BJ (cell line): ENCODE measurements at regions not wholly inside any gene's neighbourhood (a gene's known extent, or its start where the extent isn't known, plus 50 kb on each side); places are given as distances from the start of the nearest gene placed in this dataset.

Experiments used
- CTCF ChIA-PET: fragments of 350-600 bp; formaldehyde crosslinking; extraction: SDS; loops from one replicate; lab custom pipeline; 2021; ENCODE audit warnings: antibody characterized with exemption, inconsistent platforms; lab: Yijun Ruan, JAX
- POLR2A ChIA-PET: fragments of 300-600 bp; sonication (Branson Sonifier 250); formaldehyde crosslinking; extraction: SDS; loops from one replicate; lab custom pipeline; 2021; ENCODE audit warnings: antibody characterized with exemption; lab: Charles Lee
- DNase-seq: peaks from one replicate; pipeline ENCODE4 v3.0.0-alpha.2; 2011; ENCODE audit warnings: low read depth
- H3K27me3 ChIP-seq: 2 replicates; pipeline ENCODE4 v1.6.0; 2011; ENCODE audit warnings: low read length; ENCODE audit not compliant: control insufficient read depth, insufficient read depth
- H3K36me3 ChIP-seq: 2 replicates; pipeline ENCODE4 v1.5.1; 2011; ENCODE audit warnings: low read length; ENCODE audit not compliant: control insufficient read depth, insufficient read depth
- H3K4me3 ChIP-seq: 2 replicates; pipeline ENCODE4 v1.5.1; 2011; ENCODE audit warnings: low read depth, mild to moderate bottlenecking, control low read depth, low read length
- TF ChIP-seq, protein P1 (sequence below): IDR thresholded peaks from 2 replicates; pipeline ENCODE4 v1.5.1; 2011; ENCODE audit warnings: low read depth, mild to moderate bottlenecking, control low read depth, inconsistent platforms, low read length, moderate library complexity; ENCODE audit not compliant: insufficient read depth

DNA sequence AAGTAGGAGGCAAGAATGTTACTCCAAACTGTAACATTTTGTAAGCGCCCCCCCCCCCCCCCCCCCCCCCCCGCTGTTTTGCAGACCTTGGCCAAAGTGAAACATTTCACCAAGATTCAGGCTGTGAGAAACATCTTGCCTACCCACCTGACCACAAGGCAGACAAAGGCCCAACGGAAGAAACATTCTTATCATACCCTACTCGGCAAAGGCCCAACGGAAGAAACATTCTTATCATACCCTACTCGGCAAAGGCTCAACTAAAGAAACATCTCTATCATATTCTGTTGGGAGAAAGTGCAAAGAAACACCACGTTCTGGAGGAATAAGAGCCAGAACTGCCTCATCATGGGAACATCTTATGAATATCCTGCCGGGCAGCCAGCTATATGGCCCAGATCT lies 117.1 kb downstream of the JRKL start:
- POLR2A ChIA-PET: no interaction called here

DNA sequence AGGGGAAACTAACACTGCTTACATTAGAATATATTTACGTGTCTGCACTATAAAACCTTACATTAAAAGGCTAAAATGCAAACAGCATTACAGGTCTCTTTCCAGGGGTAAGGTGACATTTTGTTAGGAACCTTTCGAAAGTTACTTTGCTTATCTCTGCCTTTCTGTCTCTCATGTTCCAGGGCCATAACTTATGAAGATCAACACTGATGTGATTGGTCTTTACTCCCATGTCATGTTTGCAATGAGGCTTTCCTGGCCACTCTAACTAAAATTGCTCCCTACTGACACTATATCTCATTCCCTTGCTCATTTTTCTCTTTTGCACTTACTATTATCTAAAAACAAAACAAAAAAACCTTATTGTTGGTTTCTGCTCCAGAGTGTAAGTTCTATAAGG lies 119.0 kb downstream of the JRKL start:
- H3K36me3 ChIP-seq: no peaks in the 10 kb centered on the region
- H3K4me3 ChIP-seq: no peak overlapping the region
- POLR2A ChIA-PET: no interaction called here
- TF ChIP-seq, protein P1, sequence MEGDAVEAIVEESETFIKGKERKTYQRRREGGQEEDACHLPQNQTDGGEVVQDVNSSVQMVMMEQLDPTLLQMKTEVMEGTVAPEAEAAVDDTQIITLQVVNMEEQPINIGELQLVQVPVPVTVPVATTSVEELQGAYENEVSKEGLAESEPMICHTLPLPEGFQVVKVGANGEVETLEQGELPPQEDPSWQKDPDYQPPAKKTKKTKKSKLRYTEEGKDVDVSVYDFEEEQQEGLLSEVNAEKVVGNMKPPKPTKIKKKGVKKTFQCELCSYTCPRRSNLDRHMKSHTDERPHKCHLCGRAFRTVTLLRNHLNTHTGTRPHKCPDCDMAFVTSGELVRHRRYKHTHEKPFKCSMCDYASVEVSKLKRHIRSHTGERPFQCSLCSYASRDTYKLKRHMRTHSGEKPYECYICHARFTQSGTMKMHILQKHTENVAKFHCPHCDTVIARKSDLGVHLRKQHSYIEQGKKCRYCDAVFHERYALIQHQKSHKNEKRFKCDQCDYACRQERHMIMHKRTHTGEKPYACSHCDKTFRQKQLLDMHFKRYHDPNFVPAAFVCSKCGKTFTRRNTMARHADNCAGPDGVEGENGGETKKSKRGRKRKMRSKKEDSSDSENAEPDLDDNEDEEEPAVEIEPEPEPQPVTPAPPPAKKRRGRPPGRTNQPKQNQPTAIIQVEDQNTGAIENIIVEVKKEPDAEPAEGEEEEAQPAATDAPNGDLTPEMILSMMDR: no peak
- no peak for DNase-seq
- CTCF ChIA-PET: interaction anchor here (0.6 kb wide), 1 partner anchor 15 kb away, joined by 3 read pairs; no protein-coding TSS in a partner anchor
- H3K27me3 ChIP-seq: no peaks in the 10 kb centered on the region

More for the DNA sequence above, 117.1 kb downstream of the JRKL start:
- DNase-seq: no peak
- TF ChIP-seq, protein P1: no peak
- Histone ChIP-seq H3K36me3 (no peaks in the 10 kb centered on the region), H3K27me3 (no peaks in the 10 kb centered on the region), H3K4me3 (no peak overlapping the region)
- CTCF ChIA-PET: no interaction called here

- Histone ChIP-seq H3K4me3 (no peak overlapping the region), H3K36me3 (no peaks in the 10 kb centered on the region), H3K27me3 (no peaks in the 10 kb centered on the region)
- TF ChIP-seq, protein P1: no peak
- CTCF ChIA-PET: no interaction called here
- DNase-seq: no peak
- POLR2A ChIA-PET: no interaction called here
Observed at GRCh38 chr11:96520939-96521338, 131.1 kb downstream of the JRKL start.

DNA sequence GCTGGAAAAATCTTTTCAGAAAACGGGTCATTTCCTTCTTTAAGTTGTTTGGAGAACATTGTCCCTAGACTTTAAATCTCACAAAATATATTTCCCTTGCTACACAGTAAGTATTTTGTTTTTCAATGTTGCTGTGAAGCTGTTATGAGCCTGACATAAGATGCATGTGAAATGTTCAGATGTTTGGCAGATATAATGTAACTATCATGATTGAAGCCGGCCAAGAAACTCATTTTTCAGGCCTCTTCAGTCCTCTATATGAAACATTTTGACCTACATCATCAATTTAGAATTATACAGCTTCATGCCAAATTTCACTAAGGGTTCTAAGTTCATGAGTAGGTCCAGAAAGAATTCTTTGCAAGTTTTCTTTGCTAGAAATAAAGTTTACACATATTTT lies 133.8 kb downstream of the JRKL start:
- Histone ChIP-seq H3K4me3 (no peak overlapping the region), H3K36me3 (no peaks in the 10 kb centered on the region), H3K27me3 (no peaks in the 10 kb centered on the region)
- DNase-seq: no peak
- ChIA-PET CTCF (no interaction called here), POLR2A (no interaction called here)
- TF ChIP-seq, protein P1: no peak

DNA sequence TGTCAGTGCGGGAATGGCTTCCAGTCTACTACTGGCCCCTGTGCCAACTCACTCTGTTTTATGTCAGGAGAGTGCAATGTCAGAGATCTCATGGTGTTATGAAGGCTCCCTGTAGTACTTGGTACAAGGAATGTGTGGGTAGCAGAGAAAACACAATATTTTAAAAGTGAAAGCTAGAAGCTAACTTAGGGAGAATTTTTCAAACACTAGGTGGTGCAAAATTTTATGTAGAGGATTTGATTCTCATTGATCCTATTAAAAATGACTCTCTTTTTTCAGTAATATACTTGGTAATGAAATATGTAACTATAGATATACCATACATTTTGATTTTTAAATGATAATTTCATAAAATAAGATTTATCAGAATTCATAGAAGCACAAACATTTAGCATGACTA lies 134.7 kb downstream of the JRKL start:
- CTCF ChIA-PET: no interaction called here

More for the DNA sequence above, 134.7 kb downstream of the JRKL start:
- Histone ChIP-seq H3K4me3 (no peak overlapping the region), H3K27me3 (no peaks in the 10 kb centered on the region), H3K36me3 (no peaks in the 10 kb centered on the region)
- POLR2A ChIA-PET: no interaction called here
- TF ChIP-seq, protein P1: peak; percentile 11; the same call in 1 of the 2 replicates
- DNase-seq: no peak
